Hindlimb muscle (tissue), 1 donor: ENCODE measurements at regions not wholly inside any gene's neighbourhood (a gene's known extent, or its start where the extent isn't known, plus 50 kb on each side); places are given as distances from the start of the nearest gene placed in this dataset.
A peak's percentile ranks its signal among the peaks of the same experiment; 100 is the strongest.
"Not testable (repeated sequence)": the region's sequence is repeated elsewhere in the genome, so short reads cannot be mapped to it uniquely, and the experiment has no call there.

Source experiments
- DNase-seq: peaks from one replicate; pipeline ENCODE4 v3.0.0-alpha.2; 2013

GRCh38 chr4:3645711-3646679 is 113.8 kb upstream of the LRPAP1 start:
- DNase-seq: no peak

GRCh38 chr4:3644849-3645627 is 112.8 kb upstream of the LRPAP1 start:
- DNase-seq: no peak

- no peak for DNase-seq
Measured at GRCh38 chr4:3643518-3644433, 111.6 kb upstream of the LRPAP1 start.

GRCh38 chr4:3642806-3643517 is 110.7 kb upstream of the LRPAP1 start:
- no peak for DNase-seq

- no peak for DNase-seq
Measured at GRCh38 chr4:3642056-3642630, 109.9 kb upstream of the LRPAP1 start.

GRCh38 chr4:3641501-3641900 is 109.3 kb upstream of the LRPAP1 start:
- no peak for DNase-seq

- no peak for DNase-seq
Measured at GRCh38 chr4:3640587-3640962, 108.4 kb upstream of the LRPAP1 start.

- DNase-seq: no peak
Measured at GRCh38 chr4:3639613-3640586, 107.7 kb upstream of the LRPAP1 start.

GRCh38 chr4:3638080-3638795 is 106.0 kb upstream of the LRPAP1 start:
- no peak for DNase-seq

GRCh38 chr4:3637326-3638016 is 105.2 kb upstream of the LRPAP1 start:
- DNase-seq: peak; percentile 43

- DNase-seq: no peak
Measured at GRCh38 chr4:3636646-3637320, 104.6 kb upstream of the LRPAP1 start.

GRCh38 chr4:3636020-3636419 is 103.8 kb upstream of the LRPAP1 start:
- DNase-seq: not testable (repeated sequence)

- no peak for DNase-seq
Measured at GRCh38 chr4:3634894-3635820, 102.9 kb upstream of the LRPAP1 start.

- DNase-seq: no peak
Measured at GRCh38 chr4:3634281-3634857, 102.1 kb upstream of the LRPAP1 start.

- DNase-seq: not testable (repeated sequence)
Measured at GRCh38 chr4:3633277-3633676, 101.1 kb upstream of the LRPAP1 start.

GRCh38 chr4:3632794-3633193 is 100.6 kb upstream of the LRPAP1 start:
- DNase-seq: not testable (repeated sequence)
